ENCODE measurements at regions not wholly inside any gene's neighbourhood (a gene's known extent, or its start where the extent isn't known, plus 50 kb on each side); places are given as distances from the start of the nearest gene placed in this dataset.

DNA sequence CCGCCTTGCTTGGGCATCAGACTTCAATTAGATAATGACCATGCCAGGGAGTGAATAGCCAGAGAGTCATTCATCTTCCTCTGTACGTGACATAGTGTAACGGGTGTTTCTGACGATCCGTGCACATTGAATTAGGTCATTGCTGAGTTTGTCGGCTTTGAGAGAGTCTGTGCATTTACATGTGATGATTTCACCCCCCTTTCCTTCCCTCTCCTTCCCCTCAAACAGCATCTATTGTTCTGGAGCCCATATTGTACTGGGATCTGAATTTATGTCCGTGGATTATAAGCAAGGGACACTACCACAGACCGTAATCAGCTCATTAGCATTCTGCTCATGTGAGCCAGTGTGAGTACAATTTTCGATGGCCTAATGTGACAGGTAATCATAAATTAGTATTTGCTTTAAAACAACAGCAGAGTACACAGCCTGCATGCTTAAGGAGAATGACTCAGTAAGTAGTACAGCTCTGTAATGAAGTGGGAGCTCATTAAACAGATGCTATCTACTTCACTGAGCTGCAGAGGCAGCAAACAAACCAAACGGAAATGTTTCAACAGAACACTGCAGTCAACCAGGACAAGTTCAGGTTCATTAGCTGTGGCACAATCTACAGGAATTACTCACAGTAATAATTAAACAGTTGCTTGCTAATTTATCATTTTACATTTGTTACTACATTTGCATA lies 302.1 kb downstream of the CSNK1G3 start (continued):
- TF ChIP-seq ZFP69B (tag by site-specific recombination; IDR thresholded peaks at IDR 0.05) = peak; percentile 73; the same call in 1 of the 2 replicates
- TF ChIP-seq, protein P1, sequence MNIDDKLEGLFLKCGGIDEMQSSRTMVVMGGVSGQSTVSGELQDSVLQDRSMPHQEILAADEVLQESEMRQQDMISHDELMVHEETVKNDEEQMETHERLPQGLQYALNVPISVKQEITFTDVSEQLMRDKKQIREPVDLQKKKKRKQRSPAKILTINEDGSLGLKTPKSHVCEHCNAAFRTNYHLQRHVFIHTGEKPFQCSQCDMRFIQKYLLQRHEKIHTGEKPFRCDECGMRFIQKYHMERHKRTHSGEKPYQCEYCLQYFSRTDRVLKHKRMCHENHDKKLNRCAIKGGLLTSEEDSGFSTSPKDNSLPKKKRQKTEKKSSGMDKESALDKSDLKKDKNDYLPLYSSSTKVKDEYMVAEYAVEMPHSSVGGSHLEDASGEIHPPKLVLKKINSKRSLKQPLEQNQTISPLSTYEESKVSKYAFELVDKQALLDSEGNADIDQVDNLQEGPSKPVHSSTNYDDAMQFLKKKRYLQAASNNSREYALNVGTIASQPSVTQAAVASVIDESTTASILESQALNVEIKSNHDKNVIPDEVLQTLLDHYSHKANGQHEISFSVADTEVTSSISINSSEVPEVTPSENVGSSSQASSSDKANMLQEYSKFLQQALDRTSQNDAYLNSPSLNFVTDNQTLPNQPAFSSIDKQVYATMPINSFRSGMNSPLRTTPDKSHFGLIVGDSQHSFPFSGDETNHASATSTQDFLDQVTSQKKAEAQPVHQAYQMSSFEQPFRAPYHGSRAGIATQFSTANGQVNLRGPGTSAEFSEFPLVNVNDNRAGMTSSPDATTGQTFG (tag by site-specific recombination; IDR thresholded peaks at IDR 0.05; ENCODE audit: borderline replicate concordance) = no peak; the same call in 1 of the 2 replicates
- TF ChIP-seq HOXD13 (CRISPR knock-in tag; IDR thresholded peaks at IDR 0.05; ENCODE audit: borderline replicate concordance) = no peak
- TF ChIP-seq ZFP37 (tag by site-specific recombination; IDR thresholded peaks at IDR 0.05) = peak; percentile 86
- TF ChIP-seq ZNF184 (tag by site-specific recombination; IDR thresholded peaks at IDR 0.05) = peak; percentile 69; the same call in 1 of the 2 replicates
- TF ChIP-seq ZNF416 (tag by site-specific recombination; IDR thresholded peaks at IDR 0.05) = no peak
- TF ChIP-seq OVOL3 (tag by site-specific recombination; IDR thresholded peaks at IDR 0.05) = peak; percentile 72
- peak; percentile 56; the same call in 1 of the 2 replicates for TF ChIP-seq SP3 (tag by site-specific recombination; IDR thresholded peaks at IDR 0.05)
- TF ChIP-seq, protein P2, sequence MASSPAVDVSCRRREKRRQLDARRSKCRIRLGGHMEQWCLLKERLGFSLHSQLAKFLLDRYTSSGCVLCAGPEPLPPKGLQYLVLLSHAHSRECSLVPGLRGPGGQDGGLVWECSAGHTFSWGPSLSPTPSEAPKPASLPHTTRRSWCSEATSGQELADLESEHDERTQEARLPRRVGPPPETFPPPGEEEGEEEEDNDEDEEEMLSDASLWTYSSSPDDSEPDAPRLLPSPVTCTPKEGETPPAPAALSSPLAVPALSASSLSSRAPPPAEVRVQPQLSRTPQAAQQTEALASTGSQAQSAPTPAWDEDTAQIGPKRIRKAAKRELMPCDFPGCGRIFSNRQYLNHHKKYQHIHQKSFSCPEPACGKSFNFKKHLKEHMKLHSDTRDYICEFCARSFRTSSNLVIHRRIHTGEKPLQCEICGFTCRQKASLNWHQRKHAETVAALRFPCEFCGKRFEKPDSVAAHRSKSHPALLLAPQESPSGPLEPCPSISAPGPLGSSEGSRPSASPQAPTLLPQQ (tag by site-specific recombination; IDR thresholded peaks at IDR 0.05) = 0 out of 2 replicates have a peak, but pooled peaks have one; percentile 47
- TF ChIP-seq MYNN (tag by site-specific recombination; IDR thresholded peaks at IDR 0.05; ENCODE audit: borderline replicate concordance) = no peak
- no peak for TF ChIP-seq ZNF202 (tag by site-specific recombination; IDR thresholded peaks at IDR 0.05; ENCODE audit: borderline replicate concordance)
- TF ChIP-seq ZNF19 (tag by site-specific recombination; IDR thresholded peaks at IDR 0.05; ENCODE audit: low read depth) = no peak
- no peak for TF ChIP-seq ZNF214 (tag by site-specific recombination; IDR thresholded peaks at IDR 0.05; ENCODE audit: borderline replicate concordance)
- TF ChIP-seq, protein P3, sequence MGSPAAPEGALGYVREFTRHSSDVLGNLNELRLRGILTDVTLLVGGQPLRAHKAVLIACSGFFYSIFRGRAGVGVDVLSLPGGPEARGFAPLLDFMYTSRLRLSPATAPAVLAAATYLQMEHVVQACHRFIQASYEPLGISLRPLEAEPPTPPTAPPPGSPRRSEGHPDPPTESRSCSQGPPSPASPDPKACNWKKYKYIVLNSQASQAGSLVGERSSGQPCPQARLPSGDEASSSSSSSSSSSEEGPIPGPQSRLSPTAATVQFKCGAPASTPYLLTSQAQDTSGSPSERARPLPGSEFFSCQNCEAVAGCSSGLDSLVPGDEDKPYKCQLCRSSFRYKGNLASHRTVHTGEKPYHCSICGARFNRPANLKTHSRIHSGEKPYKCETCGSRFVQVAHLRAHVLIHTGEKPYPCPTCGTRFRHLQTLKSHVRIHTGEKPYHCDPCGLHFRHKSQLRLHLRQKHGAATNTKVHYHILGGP (tag by site-specific recombination; IDR thresholded peaks at IDR 0.05) = peak; percentile 60; the same call in 1 of the 2 replicates
- TF ChIP-seq, protein P4, sequence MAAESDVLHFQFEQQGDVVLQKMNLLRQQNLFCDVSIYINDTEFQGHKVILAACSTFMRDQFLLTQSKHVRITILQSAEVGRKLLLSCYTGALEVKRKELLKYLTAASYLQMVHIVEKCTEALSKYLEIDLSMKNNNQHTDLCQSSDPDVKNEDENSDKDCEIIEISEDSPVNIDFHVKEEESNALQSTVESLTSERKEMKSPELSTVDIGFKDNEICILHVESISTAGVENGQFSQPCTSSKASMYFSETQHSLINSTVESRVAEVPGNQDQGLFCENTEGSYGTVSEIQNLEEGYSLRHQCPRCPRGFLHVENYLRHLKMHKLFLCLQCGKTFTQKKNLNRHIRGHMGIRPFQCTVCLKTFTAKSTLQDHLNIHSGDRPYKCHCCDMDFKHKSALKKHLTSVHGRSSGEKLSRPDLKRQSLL (tag by site-specific recombination; IDR thresholded peaks at IDR 0.05) = peak; percentile 72
- TF ChIP-seq ZNF621 (tag by site-specific recombination; IDR thresholded peaks at IDR 0.05) = no peak
- TF ChIP-seq ZNF133 (tag by site-specific recombination; IDR thresholded peaks at IDR 0.05) = no peak
- TF ChIP-seq, protein P5, sequence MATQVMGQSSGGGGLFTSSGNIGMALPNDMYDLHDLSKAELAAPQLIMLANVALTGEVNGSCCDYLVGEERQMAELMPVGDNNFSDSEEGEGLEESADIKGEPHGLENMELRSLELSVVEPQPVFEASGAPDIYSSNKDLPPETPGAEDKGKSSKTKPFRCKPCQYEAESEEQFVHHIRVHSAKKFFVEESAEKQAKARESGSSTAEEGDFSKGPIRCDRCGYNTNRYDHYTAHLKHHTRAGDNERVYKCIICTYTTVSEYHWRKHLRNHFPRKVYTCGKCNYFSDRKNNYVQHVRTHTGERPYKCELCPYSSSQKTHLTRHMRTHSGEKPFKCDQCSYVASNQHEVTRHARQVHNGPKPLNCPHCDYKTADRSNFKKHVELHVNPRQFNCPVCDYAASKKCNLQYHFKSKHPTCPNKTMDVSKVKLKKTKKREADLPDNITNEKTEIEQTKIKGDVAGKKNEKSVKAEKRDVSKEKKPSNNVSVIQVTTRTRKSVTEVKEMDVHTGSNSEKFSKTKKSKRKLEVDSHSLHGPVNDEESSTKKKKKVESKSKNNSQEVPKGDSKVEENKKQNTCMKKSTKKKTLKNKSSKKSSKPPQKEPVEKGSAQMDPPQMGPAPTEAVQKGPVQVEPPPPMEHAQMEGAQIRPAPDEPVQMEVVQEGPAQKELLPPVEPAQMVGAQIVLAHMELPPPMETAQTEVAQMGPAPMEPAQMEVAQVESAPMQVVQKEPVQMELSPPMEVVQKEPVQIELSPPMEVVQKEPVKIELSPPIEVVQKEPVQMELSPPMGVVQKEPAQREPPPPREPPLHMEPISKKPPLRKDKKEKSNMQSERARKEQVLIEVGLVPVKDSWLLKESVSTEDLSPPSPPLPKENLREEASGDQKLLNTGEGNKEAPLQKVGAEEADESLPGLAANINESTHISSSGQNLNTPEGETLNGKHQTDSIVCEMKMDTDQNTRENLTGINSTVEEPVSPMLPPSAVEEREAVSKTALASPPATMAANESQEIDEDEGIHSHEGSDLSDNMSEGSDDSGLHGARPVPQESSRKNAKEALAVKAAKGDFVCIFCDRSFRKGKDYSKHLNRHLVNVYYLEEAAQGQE (tag by site-specific recombination; IDR thresholded peaks at IDR 0.05) = no peak
- no peak for TF ChIP-seq BCL11B (tag by site-specific recombination; IDR thresholded peaks at IDR 0.05; ENCODE audit: low read depth)
- TF ChIP-seq KLF1 (tag by site-specific recombination; IDR thresholded peaks at IDR 0.05) = 0 out of 2 replicates have a peak, but pooled peaks have one; percentile 35
- TF ChIP-seq, protein P6, sequence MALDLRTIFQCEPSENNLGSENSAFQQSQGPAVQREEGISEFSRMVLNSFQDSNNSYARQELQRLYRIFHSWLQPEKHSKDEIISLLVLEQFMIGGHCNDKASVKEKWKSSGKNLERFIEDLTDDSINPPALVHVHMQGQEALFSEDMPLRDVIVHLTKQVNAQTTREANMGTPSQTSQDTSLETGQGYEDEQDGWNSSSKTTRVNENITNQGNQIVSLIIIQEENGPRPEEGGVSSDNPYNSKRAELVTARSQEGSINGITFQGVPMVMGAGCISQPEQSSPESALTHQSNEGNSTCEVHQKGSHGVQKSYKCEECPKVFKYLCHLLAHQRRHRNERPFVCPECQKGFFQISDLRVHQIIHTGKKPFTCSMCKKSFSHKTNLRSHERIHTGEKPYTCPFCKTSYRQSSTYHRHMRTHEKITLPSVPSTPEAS (tag by site-specific recombination; IDR thresholded peaks at IDR 0.05) = peak; percentile 49
- TF ChIP-seq ZIC2 (tag by site-specific recombination; IDR thresholded peaks at IDR 0.05) = no peak
- TF ChIP-seq, protein P7, sequence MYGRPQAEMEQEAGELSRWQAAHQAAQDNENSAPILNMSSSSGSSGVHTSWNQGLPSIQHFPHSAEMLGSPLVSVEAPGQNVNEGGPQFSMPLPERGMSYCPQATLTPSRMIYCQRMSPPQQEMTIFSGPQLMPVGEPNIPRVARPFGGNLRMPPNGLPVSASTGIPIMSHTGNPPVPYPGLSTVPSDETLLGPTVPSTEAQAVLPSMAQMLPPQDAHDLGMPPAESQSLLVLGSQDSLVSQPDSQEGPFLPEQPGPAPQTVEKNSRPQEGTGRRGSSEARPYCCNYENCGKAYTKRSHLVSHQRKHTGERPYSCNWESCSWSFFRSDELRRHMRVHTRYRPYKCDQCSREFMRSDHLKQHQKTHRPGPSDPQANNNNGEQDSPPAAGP (tag by site-specific recombination; IDR thresholded peaks at IDR 0.05) = peak; percentile 94
- no peak for TF ChIP-seq ZNF292 (tag by site-specific recombination; IDR thresholded peaks at IDR 0.05; ENCODE audit: borderline replicate concordance, low read depth)
- no peak for TF ChIP-seq ZNF837 (tag by site-specific recombination; IDR thresholded peaks at IDR 0.05)
- 0 out of 2 replicates have a peak, but pooled peaks have one; percentile 15 for TF ChIP-seq BCL11A (tag by site-specific recombination; IDR thresholded peaks at IDR 0.05; ENCODE audit: low read depth)
- no peak for TF ChIP-seq ZFHX2 (tag by site-specific recombination; conservative IDR thresholded peaks at IDR 0.05)
- no peak for TF ChIP-seq HOXC10 (CRISPR knock-in tag; IDR thresholded peaks at IDR 0.05)

All from HEK293 (cell line).